WTC11 (cell line): ENCODE measurements at regions not wholly inside any gene's neighbourhood (a gene's known extent, or its start where the extent isn't known, plus 50 kb on each side); places are given as distances from the start of the nearest gene placed in this dataset.

Experiments
- ATF3 ChIP-seq: sonication (generic); formaldehyde crosslinking; conservative IDR thresholded peaks from 2 replicates; pipeline ENCODE4 v1.8.1; 2022; ENCODE audit warnings: mild to moderate bottlenecking, missing genetic modification reagents
- CREB1 ChIP-seq: sonication (generic); formaldehyde crosslinking; IDR thresholded peaks from 2 replicates; pipeline ENCODE4 v1.8.0; 2023; ENCODE audit warnings: mild to moderate bottlenecking, missing genetic modification reagents
- CREM ChIP-seq: sonication (generic); formaldehyde crosslinking; IDR thresholded peaks from 2 replicates; pipeline ENCODE4 v1.8.1; 2022; ENCODE audit warnings: mild to moderate bottlenecking, missing genetic modification reagents, moderate library complexity
- CTCF ChIP-seq: fragments of 200-600 bp; IDR thresholded peaks from 2 replicates; pipeline ENCODE4 v1.8.0; 2022; ENCODE audit warnings: antibody characterized with exemption
- E2F1 ChIP-seq: sonication (generic); formaldehyde crosslinking; IDR thresholded peaks from 2 replicates; pipeline ENCODE4 v1.8.0; 2022; ENCODE audit warnings: mild to moderate bottlenecking, missing genetic modification reagents
- ETV6 ChIP-seq: sonication (generic); formaldehyde crosslinking; IDR thresholded peaks from 2 replicates; pipeline ENCODE4 v1.8.1; 2022; ENCODE audit warnings: mild to moderate bottlenecking, missing genetic modification reagents
- HMGA2 ChIP-seq: fragments of 250-450 bp; sonication (Bioruptor Pico); IDR thresholded peaks from 2 replicates; pipeline ENCODE4 v1.4.0; 2021; ENCODE audit warnings: mild to moderate bottlenecking, moderate library complexity
- MYBL2 ChIP-seq: sonication (generic); formaldehyde crosslinking; IDR thresholded peaks from 2 replicates; pipeline ENCODE4 v1.8.1; 2023; ENCODE audit warnings: mild to moderate bottlenecking, moderate library complexity, missing genetic modification reagents
- NR3C1 ChIP-seq: sonication (generic); formaldehyde crosslinking; conservative IDR thresholded peaks from 2 replicates; pipeline ENCODE4 v1.8.1; 2023; ENCODE audit warnings: low read depth, mild to moderate bottlenecking, missing genetic modification reagents
- SP1 ChIP-seq: sonication (generic); formaldehyde crosslinking; conservative IDR thresholded peaks from 2 replicates; pipeline ENCODE4 v1.8.1; 2022; ENCODE audit warnings: missing genetic modification reagents
- USF2 ChIP-seq: sonication (generic); formaldehyde crosslinking; IDR thresholded peaks from 2 replicates; pipeline ENCODE4 v1.8.1; 2023; ENCODE audit warnings: mild to moderate bottlenecking, missing genetic modification reagents, moderate library complexity
- ZNF396 ChIP-seq: fragments of 250-450 bp; sonication (Bioruptor Pico); IDR thresholded peaks from 2 replicates; pipeline ENCODE4 v1.8.0; 2021; ENCODE audit warnings: mild to moderate bottlenecking, moderate library complexity, borderline replicate concordance
- ZNF512 ChIP-seq: sonication (generic); formaldehyde crosslinking; IDR thresholded peaks from 2 replicates; pipeline ENCODE4 v1.8.1; 2022; ENCODE audit warnings: missing genetic modification reagents, borderline replicate concordance

GRCh38 chr21:15443740-15444117 is 286.1 kb upstream of the USP25 start:
- TF ChIP-seq ATF3 (CRISPR knock-in tag), result no peak
- TF ChIP-seq CREM (CRISPR knock-in tag), result no peak
- TF ChIP-seq CTCF, result no peak
- TF ChIP-seq E2F1, result no peak
- no peak for TF ChIP-seq ZNF396 (CRISPR knock-in tag)
- no peak for TF ChIP-seq CREB1
- no peak for TF ChIP-seq ETV6
- TF ChIP-seq USF2 (CRISPR knock-in tag), result no peak
- no peak for TF ChIP-seq SP1
- no peak for TF ChIP-seq ZNF512 (CRISPR knock-in tag)
- TF ChIP-seq MYBL2, result no peak
- no peak for TF ChIP-seq NR3C1 (CRISPR knock-in tag)
- TF ChIP-seq HMGA2 (CRISPR knock-in tag), result no peak
